ENCODE measurements at regions not wholly inside any gene's neighbourhood (a gene's known extent, or its start where the extent isn't known, plus 50 kb on each side); places are given as distances from the start of the nearest gene placed in this dataset.

- no peaks in the 10 kb centered on the region for H3K27me3 ChIP-seq (ENCODE audit: control insufficient read depth in 2 of 2, insufficient read depth in 2 of 2, low read length in 2 of 2)
- dilution Hi-C loops (cut with MboI; ENCODE audit: extremely low pct_ligation_motif_present, low sequenced_read_pairs): no loop called here
- H3K9ac ChIP-seq (replicated peaks; ENCODE audit: extremely low read depth, insufficient read depth, low read length): no peak overlapping the region
- POLR2A ChIA-PET: no interaction called here
- no peak overlapping the region for H2AFZ ChIP-seq (ENCODE audit: low read depth, low read length)
- intact Hi-C loops (cut with micrococcal nuclease): no loop called here
- CTCF ChIA-PET: no interaction called here
- DNase-seq (ENCODE audit: low read depth, low spot score) (no peak), FAIRE-seq (no peak)
- no peaks in the 10 kb centered on the region for H3K9me1 ChIP-seq (replicated peaks; ENCODE audit: control insufficient read depth, extremely low read depth, insufficient read depth, low read length)
- H3K4me3 ChIP-seq (replicated peaks in 1 of 3; ENCODE audit: insufficient read depth in 1 of 3, low read depth in 1 of 3, low read length in 3 of 3): no peak overlapping the region
- no TSS peak for BruUV-seq (replicated peaks)
- H4K20me1 ChIP-seq (replicated peaks; ENCODE audit: control insufficient read depth, extremely low read depth, insufficient read depth, low read length): no peaks in the 10 kb centered on the region
- H3K9me3 ChIP-seq (replicated peaks; ENCODE audit: control insufficient read depth, insufficient read depth, low read length): no peaks in the 10 kb centered on the region
- no peak overlapping the region for H3K4me2 ChIP-seq (ENCODE audit: insufficient read depth, low read length)
- no peak overlapping the region for H3K27ac ChIP-seq (ENCODE audit: insufficient read depth, low read depth, low read length)
- H3K36me3 ChIP-seq (ENCODE audit: control insufficient read depth in 2 of 2, extremely low read depth in 1 of 2, insufficient read depth in 2 of 2, low read length in 2 of 2): no peaks in the 10 kb centered on the region
- H3K79me2 ChIP-seq (ENCODE audit: control insufficient read depth, insufficient read depth, low read length): no peaks in the 10 kb centered on the region
- H3K4me1 ChIP-seq (ENCODE audit: control insufficient read depth, extremely low read depth, insufficient read depth, low read length): no peaks in the 10 kb centered on the region
- TF ChIP-seq EZH2 (IDR thresholded peaks at IDR 0.05; ENCODE audit: borderline replicate concordance, low read depth, low read length, severe bottlenecking): no peak
- TF ChIP-seq FOS (IDR thresholded peaks at IDR 0.05; ENCODE audit: borderline replicate concordance, insufficient read depth, low read length): no peak
- TF ChIP-seq POLR2AphosphoS5 (IDR thresholded peaks at IDR 0.05; ENCODE audit: insufficient read depth, low read depth, low read length): no peak
Measured at GRCh38 chr1:221018414-221018813, 139.2 kb downstream of the HLX start.

GRCh38 chr1:221022331-221022730, 143.1 kb downstream of the HLX start:
- no peak overlapping the region for H3K4me3 ChIP-seq (replicated peaks in 1 of 3; ENCODE audit: insufficient read depth in 1 of 3, low read depth in 1 of 3, low read length in 3 of 3)
- no peak overlapping the region for H3K9ac ChIP-seq (replicated peaks; ENCODE audit: extremely low read depth, insufficient read depth, low read length)
- CTCF ChIA-PET: no interaction called here
- H3K27ac ChIP-seq (ENCODE audit: insufficient read depth, low read depth, low read length): no peak overlapping the region
- no peak for TF ChIP-seq CTCF (IDR thresholded peaks at IDR 0.05; ENCODE audit: extremely low read depth in 1 of 2, insufficient read depth in 1 of 2, low read depth in 1 of 2, low read length in 2 of 2)
- TF ChIP-seq JUN (IDR thresholded peaks at IDR 0.05; ENCODE audit: borderline replicate concordance, insufficient read depth, insufficient read length, low read depth): no peak
- TF ChIP-seq FOS (IDR thresholded peaks at IDR 0.05; ENCODE audit: borderline replicate concordance, insufficient read depth, low read length): no peak
- no peak for TF ChIP-seq GATA2 (IDR thresholded peaks at IDR 0.05; ENCODE audit: insufficient read depth, insufficient read length, low read depth, low read length)
- TF ChIP-seq POLR2A (IDR thresholded peaks at IDR 0.05; ENCODE audit: low read depth, low read length): no peak
- no peak for TF ChIP-seq POLR2AphosphoS5 (IDR thresholded peaks at IDR 0.05; ENCODE audit: insufficient read depth, low read depth, low read length)
- TF ChIP-seq EZH2 (IDR thresholded peaks at IDR 0.05; ENCODE audit: borderline replicate concordance, low read depth, low read length, severe bottlenecking): no peak
- TF ChIP-seq MAX (IDR thresholded peaks at IDR 0.05; ENCODE audit: insufficient read depth, insufficient read length): no peak
- TF ChIP-seq MYC (IDR thresholded peaks at IDR 0.05; ENCODE audit: low read depth, low read length): no peak
- FAIRE-seq (no peak), DNase-seq (ENCODE audit: low read depth, low spot score) (no peak)
- dilution Hi-C loops (cut with MboI; ENCODE audit: extremely low pct_ligation_motif_present, low sequenced_read_pairs): no loop called here
- H2AFZ ChIP-seq (ENCODE audit: low read depth, low read length): no peak overlapping the region
- no TSS peak for BruUV-seq (replicated peaks)
- no peaks in the 10 kb centered on the region for H4K20me1 ChIP-seq (replicated peaks; ENCODE audit: control insufficient read depth, extremely low read depth, insufficient read depth, low read length)
- H3K79me2 ChIP-seq (ENCODE audit: control insufficient read depth, insufficient read depth, low read length): no peaks in the 10 kb centered on the region
- H3K36me3 ChIP-seq (ENCODE audit: control insufficient read depth in 2 of 2, extremely low read depth in 1 of 2, insufficient read depth in 2 of 2, low read length in 2 of 2): no peaks in the 10 kb centered on the region
- no peak overlapping the region for H3K4me2 ChIP-seq (ENCODE audit: insufficient read depth, low read length)
- no peaks in the 10 kb centered on the region for H3K27me3 ChIP-seq (ENCODE audit: control insufficient read depth in 2 of 2, insufficient read depth in 2 of 2, low read length in 2 of 2)
- no peaks in the 10 kb centered on the region for H3K9me3 ChIP-seq (replicated peaks; ENCODE audit: control insufficient read depth, insufficient read depth, low read length)
- no peaks in the 10 kb centered on the region for H3K9me1 ChIP-seq (replicated peaks; ENCODE audit: control insufficient read depth, extremely low read depth, insufficient read depth, low read length)
- intact Hi-C loops (cut with micrococcal nuclease): no loop called here
- no peaks in the 10 kb centered on the region for H3K4me1 ChIP-seq (ENCODE audit: control insufficient read depth, extremely low read depth, insufficient read depth, low read length)
- POLR2A ChIA-PET: no interaction called here
